ACC112 (cell line): ENCODE measurements at regions not wholly inside any gene's neighbourhood (a gene's known extent, or its start where the extent isn't known, plus 50 kb on each side); places are given as distances from the start of the nearest gene placed in this dataset.
"Not testable (repeated sequence)": the region's sequence is repeated elsewhere in the genome, so short reads cannot be mapped to it uniquely, and the experiment has no call there.

ENCODE experiments used
- H2AFZ ChIP-seq: fragments of 200-600 bp; sonication (generic); one replicate; pipeline ENCODE4 v1.6.0; 2017; ENCODE audit warnings: antibody characterized with exemption, low read length; ENCODE audit not compliant: unreplicated experiment
- H3K27ac ChIP-seq: fragments of 200-600 bp; sonication (generic); 2 replicates; pipeline ENCODE4 v1.5.1; 2014; ENCODE audit warnings: low read depth, mild to moderate bottlenecking, antibody characterized with exemption, low read length, moderate library complexity
- H3K27me3 ChIP-seq: fragments of 200-600 bp; sonication (generic); 2 replicates; pipeline ENCODE4 v1.6.1; 2014; ENCODE audit warnings: mild to moderate bottlenecking, antibody characterized with exemption, low read length, moderate library complexity, mixed read lengths; ENCODE audit not compliant: insufficient read depth
- H3K36me3 ChIP-seq: fragments of 200-600 bp; sonication (generic); 2 replicates; pipeline ENCODE4 v1.6.1; 2016; ENCODE audit warnings: mild to moderate bottlenecking, antibody characterized with exemption, low read length, moderate library complexity, mixed read lengths; ENCODE audit not compliant: insufficient read depth
- H3K4me1 ChIP-seq: fragments of 200-600 bp; sonication (generic); one replicate; pipeline ENCODE4 v1.6.1; 2016; ENCODE audit warnings: low read length, mixed read lengths; ENCODE audit not compliant: insufficient read depth, unreplicated experiment, control insufficient read depth
- H3K4me3 ChIP-seq: fragments of 200-600 bp; sonication (generic); 2 replicates; pipeline ENCODE4 v1.5.1; 2014; ENCODE audit warnings: mild to moderate bottlenecking, low read depth, low read length
- H3K79me2 ChIP-seq: fragments of 200-600 bp; sonication (generic); one replicate; pipeline ENCODE4 v1.6.0; 2016; ENCODE audit warnings: low read length; ENCODE audit not compliant: control insufficient read depth, unreplicated experiment, insufficient read depth

- H3K27ac ChIP-seq: no peak overlapping the region
- no peaks in the 10 kb centered on the region for H3K36me3 ChIP-seq
- H3K27me3 ChIP-seq: no peaks in the 10 kb centered on the region
- no peak overlapping the region for H2AFZ ChIP-seq
- H3K4me1 ChIP-seq: peaks cover 4% of the 10 kb centered on the region
- H3K4me3 ChIP-seq: no peak overlapping the region
- H3K79me2 ChIP-seq: no peaks in the 10 kb centered on the region
Measured at GRCh38 chr14:38046160-38046559, 161.5 kb upstream of the SSTR1 start.

DNA sequence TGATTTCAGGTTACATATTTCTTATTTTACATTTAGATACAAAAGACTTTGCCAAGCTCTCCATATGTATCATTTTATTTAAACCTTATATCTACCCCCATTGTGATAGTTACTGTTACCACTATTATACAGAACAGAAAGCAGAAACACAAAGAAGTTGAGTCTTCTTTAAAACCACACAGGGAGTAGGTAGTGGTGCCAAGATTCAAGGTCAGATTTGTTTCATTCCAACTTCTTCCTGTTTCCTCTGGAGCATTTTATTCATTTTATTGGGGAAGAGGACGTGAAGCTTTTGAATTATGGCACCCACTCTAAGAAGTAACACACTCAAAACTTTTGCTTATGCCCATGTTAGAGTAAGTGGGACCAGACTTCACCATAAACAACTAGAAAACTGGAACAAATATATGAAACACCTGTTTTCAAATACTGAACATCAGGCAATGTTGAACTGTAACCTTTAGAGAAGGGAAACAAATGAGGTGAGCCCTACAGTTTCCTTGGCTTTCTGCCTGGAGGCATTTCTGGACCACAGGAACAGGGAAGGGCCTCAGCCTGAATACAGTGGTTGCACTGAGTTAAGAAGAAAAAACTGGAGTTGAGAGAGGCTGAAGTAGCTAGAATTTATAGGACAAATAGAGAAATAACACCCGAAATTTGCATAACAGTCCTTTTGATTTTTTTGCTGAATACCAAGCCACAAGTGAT, 160.4 kb upstream of the SSTR1 start:
- no peaks in the 10 kb centered on the region for H3K36me3 ChIP-seq
- H2AFZ ChIP-seq: no peak overlapping the region
- H3K4me3 ChIP-seq: no peak overlapping the region
- no peaks in the 10 kb centered on the region for H3K27me3 ChIP-seq
- no peak overlapping the region for H3K27ac ChIP-seq
- H3K79me2 ChIP-seq: no peaks in the 10 kb centered on the region
- H3K4me1 ChIP-seq: peaks cover 4% of the 10 kb centered on the region

- H3K79me2 ChIP-seq: no peaks in the 10 kb centered on the region
- no peak overlapping the region for H3K4me3 ChIP-seq
- no peak overlapping the region for H3K27ac ChIP-seq
- H2AFZ ChIP-seq: no peak overlapping the region
- H3K36me3 ChIP-seq: no peaks in the 10 kb centered on the region
- H3K27me3 ChIP-seq: no peaks in the 10 kb centered on the region
- no peaks in the 10 kb centered on the region for H3K4me1 ChIP-seq
Measured at GRCh38 chr14:38053666-38054065, 154.0 kb upstream of the SSTR1 start.

- H3K27ac ChIP-seq: no peak overlapping the region
- no peaks in the 10 kb centered on the region for H3K4me1 ChIP-seq
- H3K36me3 ChIP-seq: no peaks in the 10 kb centered on the region
- H2AFZ ChIP-seq: no peak overlapping the region
- no peaks in the 10 kb centered on the region for H3K27me3 ChIP-seq
- no peaks in the 10 kb centered on the region for H3K79me2 ChIP-seq
- no peak overlapping the region for H3K4me3 ChIP-seq
Measured at GRCh38 chr14:38056270-38056669, 151.4 kb upstream of the SSTR1 start.

DNA sequence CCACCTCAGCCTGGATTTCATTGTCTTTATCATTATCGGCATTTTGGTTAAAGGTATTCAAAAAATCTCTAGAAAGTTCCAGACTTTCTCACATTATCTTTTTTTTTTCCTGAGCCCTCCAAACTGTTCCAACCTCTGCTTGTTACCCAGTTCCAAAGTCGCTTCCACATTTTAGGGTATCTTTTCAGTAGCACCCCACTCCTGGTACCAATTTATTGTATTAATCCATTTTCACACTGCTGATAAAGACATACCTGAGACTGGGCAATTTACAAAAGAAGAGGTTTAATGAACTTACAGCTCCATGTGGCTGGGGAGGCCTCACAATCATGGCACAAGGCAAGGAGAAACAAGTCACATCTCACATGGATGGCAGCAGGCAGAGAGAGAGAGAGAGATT, 145.5 kb upstream of the SSTR1 start:
- not testable (repeated sequence) for H3K4me1 ChIP-seq, H3K79me2 ChIP-seq, H3K4me3 ChIP-seq, H3K27me3 ChIP-seq, H2AFZ ChIP-seq, H3K27ac ChIP-seq, H3K36me3 ChIP-seq

GRCh38 chr14:38063711-38064320, 143.9 kb upstream of the SSTR1 start:
- Histone ChIP-seq H3K27me3 (no peaks in the 10 kb centered on the region), H3K36me3 (no peaks in the 10 kb centered on the region), H3K4me1 (no peaks in the 10 kb centered on the region), H3K27ac (no peak overlapping the region), H3K79me2 (no peaks in the 10 kb centered on the region), H2AFZ (no peak overlapping the region), H3K4me3 (no peak overlapping the region)

GRCh38 chr14:38065106-38065762, 142.5 kb upstream of the SSTR1 start:
- Histone ChIP-seq H3K4me1 (no peaks in the 10 kb centered on the region), H2AFZ (peak overlapping the region; percentile 47), H3K27me3 (no peaks in the 10 kb centered on the region), H3K36me3 (no peaks in the 10 kb centered on the region), H3K4me3 (no peak overlapping the region), H3K27ac (no peak overlapping the region), H3K79me2 (no peaks in the 10 kb centered on the region)

- Histone ChIP-seq H3K27me3 (no peaks in the 10 kb centered on the region), H3K4me1 (no peaks in the 10 kb centered on the region), H3K36me3 (no peaks in the 10 kb centered on the region), H2AFZ (no peak overlapping the region), H3K27ac (no peak overlapping the region), H3K4me3 (no peak overlapping the region), H3K79me2 (no peaks in the 10 kb centered on the region)
Measured at GRCh38 chr14:38070061-38070588, 137.6 kb upstream of the SSTR1 start.

GRCh38 chr14:38073641-38074040, 134.1 kb upstream of the SSTR1 start:
- Histone ChIP-seq H3K79me2 (no peaks in the 10 kb centered on the region), H2AFZ (no peak overlapping the region), H3K36me3 (no peaks in the 10 kb centered on the region), H3K4me3 (no peak overlapping the region), H3K27ac (no peak overlapping the region), H3K4me1 (no peaks in the 10 kb centered on the region), H3K27me3 (no peaks in the 10 kb centered on the region)

GRCh38 chr14:38074081-38074480, 133.6 kb upstream of the SSTR1 start:
- Histone ChIP-seq H2AFZ (peak overlapping the region; percentile 7), H3K27me3 (no peaks in the 10 kb centered on the region), H3K36me3 (no peaks in the 10 kb centered on the region), H3K4me1 (peaks cover 2% of the 10 kb centered on the region), H3K4me3 (no peak overlapping the region), H3K27ac (no peak overlapping the region), H3K79me2 (no peaks in the 10 kb centered on the region)

DNA sequence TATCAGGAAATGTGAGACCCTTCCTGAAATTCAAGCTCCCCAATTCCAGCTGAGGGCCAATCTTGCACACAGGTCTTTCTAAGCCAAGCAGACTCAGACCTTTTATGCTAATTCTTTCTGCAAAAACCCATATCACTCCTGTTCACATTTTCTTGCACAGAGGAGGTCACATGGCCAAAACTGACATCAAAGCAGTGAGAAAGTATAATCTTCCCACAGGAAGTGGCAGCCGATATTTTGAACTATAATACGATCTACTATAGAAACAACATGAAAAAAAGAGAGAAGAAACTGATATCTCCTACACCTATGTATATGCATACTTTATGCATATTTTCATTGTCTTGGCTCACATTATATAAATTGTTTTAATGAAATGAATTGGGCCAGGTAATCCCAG, 132.9 kb upstream of the SSTR1 start:
- Histone ChIP-seq H3K27ac (no peak overlapping the region), H2AFZ (no peak overlapping the region), H3K4me3 (no peak overlapping the region), H3K79me2 (no peaks in the 10 kb centered on the region), H3K27me3 (no peaks in the 10 kb centered on the region), H3K36me3 (no peaks in the 10 kb centered on the region), H3K4me1 (peaks cover 3% of the 10 kb centered on the region)
